Smooth muscle cell (in vitro differentiated cells): ENCODE measurements at regions not wholly inside any gene's neighbourhood (a gene's known extent, or its start where the extent isn't known, plus 50 kb on each side); places are given as distances from the start of the nearest gene placed in this dataset.

Source experiments
- DNase-seq: peaks from one replicate; lab custom pipeline; 2025; ENCODE audit not compliant: unreplicated experiment; lab: John Stamatoyannopoulos, UW
- H2AFZ ChIP-seq: fragments of 200-600 bp; sonication (generic); 2 replicates; pipeline ENCODE4 v1.6.0; 2016; ENCODE audit warnings: antibody characterized with exemption, low read depth, mild to moderate bottlenecking
- H3F3A ChIP-seq: fragments of 200-600 bp; sonication (generic); 2 replicates; pipeline ENCODE4 v1.6.0; 2017; ENCODE audit warnings: antibody characterized with exemption, low read depth
- H3K27ac ChIP-seq: fragments of 200-600 bp; sonication (generic); 2 replicates; pipeline ENCODE4 v1.5.1; 2016; ENCODE audit warnings: low read depth, mild to moderate bottlenecking
- H3K27me3 ChIP-seq: fragments of 200-600 bp; sonication (generic); 2 replicates; pipeline ENCODE4 v1.6.1; 2016; ENCODE audit warnings: low read depth, mild to moderate bottlenecking
- H3K36me3 ChIP-seq: fragments of 200-600 bp; sonication (generic); 2 replicates; pipeline ENCODE4 v1.5.1; 2016; ENCODE audit warnings: low read depth
- H3K4me1 ChIP-seq: fragments of 200-600 bp; sonication (generic); 2 replicates; pipeline ENCODE4 v1.5.1; 2016; ENCODE audit warnings: low read depth
- H3K4me2 ChIP-seq: fragments of 200-600 bp; sonication (generic); 2 replicates; pipeline ENCODE4 v1.6.0; 2016; ENCODE audit warnings: mild to moderate bottlenecking
- H3K4me3 ChIP-seq: fragments of 200-600 bp; sonication (generic); 2 replicates; pipeline ENCODE4 v1.5.1; 2016; ENCODE audit warnings: mild to moderate bottlenecking
- H3K79me2 ChIP-seq: fragments of 200-600 bp; sonication (generic); 2 replicates; pipeline ENCODE4 v1.6.0; 2016; ENCODE audit warnings: low read depth, mild to moderate bottlenecking
- H3K9ac ChIP-seq: fragments of 200-600 bp; sonication (generic); 2 replicates; pipeline ENCODE4 v1.6.0; 2016; ENCODE audit warnings: low read depth
- H3K9me3 ChIP-seq: fragments of 200-600 bp; sonication (generic); replicated peaks from 2 replicates; pipeline ENCODE4 v1.5.1; 2016; ENCODE audit warnings: low read depth
- H4K20me1 ChIP-seq: fragments of 200-600 bp; sonication (generic); 2 replicates; pipeline ENCODE4 v1.6.0; 2016; ENCODE audit warnings: low read depth
- WGBS: methylation state at CpG from one replicate; pipeline ENCODE4 v1.1.7; 2016; ENCODE audit warnings: low lambda C conversion rate; 5-methylcytosine and 5-hydroxymethylcytosine counted together
- TF ChIP-seq, protein P1 (sequence below): fragments of 200-600 bp; sonication (generic); IDR thresholded peaks from 2 replicates; pipeline ENCODE4 v1.5.1; 2017; ENCODE audit warnings: borderline replicate concordance, mild to moderate bottlenecking, antibody characterized with exemption; ENCODE audit not compliant: insufficient read depth, poor library complexity, severe bottlenecking

DNA sequence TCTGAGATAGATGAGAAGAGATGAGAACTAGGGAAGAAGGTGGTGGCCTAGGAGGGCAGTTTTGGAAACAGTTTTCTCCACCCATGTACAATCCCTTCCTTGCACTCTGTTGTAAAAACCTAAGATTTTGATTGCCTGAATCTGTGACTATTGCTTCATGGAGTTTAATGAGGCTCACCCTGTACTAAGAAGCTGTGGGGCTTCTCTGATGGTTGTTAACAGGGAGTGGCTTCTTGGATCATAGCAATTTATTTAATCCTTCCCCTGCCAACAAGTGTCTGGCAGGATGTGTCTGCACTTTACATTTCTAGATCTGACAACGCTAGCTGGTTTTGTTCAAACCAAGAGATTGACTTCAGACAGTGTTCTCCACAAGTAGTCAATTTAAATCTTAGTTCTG, 74.7 kb upstream of the C5orf46 start:
- Histone ChIP-seq H2AFZ (no peak overlapping the region), H3K27ac (peak overlapping the region; percentile 1), H3K4me3 (no peak overlapping the region), H3K36me3 (no peaks in the 10 kb centered on the region), H3K9me3 (no peaks in the 10 kb centered on the region), H3K79me2 (no peaks in the 10 kb centered on the region), H3K4me1 (no peaks in the 10 kb centered on the region), H4K20me1 (no peaks in the 10 kb centered on the region), H3K4me2 (no peak overlapping the region), H3F3A (no peaks in the 10 kb centered on the region), H3K9ac (no peak overlapping the region), H3K27me3 (no peaks in the 10 kb centered on the region)
- WGBS = 7% methylated on average over 1 of the region's 1 CpG
- TF ChIP-seq, protein P1, sequence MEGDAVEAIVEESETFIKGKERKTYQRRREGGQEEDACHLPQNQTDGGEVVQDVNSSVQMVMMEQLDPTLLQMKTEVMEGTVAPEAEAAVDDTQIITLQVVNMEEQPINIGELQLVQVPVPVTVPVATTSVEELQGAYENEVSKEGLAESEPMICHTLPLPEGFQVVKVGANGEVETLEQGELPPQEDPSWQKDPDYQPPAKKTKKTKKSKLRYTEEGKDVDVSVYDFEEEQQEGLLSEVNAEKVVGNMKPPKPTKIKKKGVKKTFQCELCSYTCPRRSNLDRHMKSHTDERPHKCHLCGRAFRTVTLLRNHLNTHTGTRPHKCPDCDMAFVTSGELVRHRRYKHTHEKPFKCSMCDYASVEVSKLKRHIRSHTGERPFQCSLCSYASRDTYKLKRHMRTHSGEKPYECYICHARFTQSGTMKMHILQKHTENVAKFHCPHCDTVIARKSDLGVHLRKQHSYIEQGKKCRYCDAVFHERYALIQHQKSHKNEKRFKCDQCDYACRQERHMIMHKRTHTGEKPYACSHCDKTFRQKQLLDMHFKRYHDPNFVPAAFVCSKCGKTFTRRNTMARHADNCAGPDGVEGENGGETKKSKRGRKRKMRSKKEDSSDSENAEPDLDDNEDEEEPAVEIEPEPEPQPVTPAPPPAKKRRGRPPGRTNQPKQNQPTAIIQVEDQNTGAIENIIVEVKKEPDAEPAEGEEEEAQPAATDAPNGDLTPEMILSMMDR = no peak
- DNase-seq = no peak

DNA sequence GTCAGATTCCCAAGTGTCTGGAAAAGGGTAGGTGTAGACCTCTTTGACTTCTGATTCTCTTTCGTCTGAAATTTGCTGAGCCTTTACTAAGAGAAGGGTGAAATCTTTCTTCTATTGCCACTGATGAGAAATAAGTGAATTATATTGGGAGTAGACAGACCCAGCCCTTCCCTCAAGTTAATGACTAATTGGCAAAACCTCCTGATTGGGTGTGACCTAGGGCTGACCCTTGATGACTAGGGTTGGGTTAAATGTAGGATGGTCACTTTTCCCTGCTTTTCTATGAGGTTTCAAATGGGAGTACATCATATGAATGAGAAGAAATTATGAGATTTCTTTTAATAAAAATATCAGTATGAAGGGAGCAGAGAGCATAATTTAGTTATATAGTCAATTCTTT, 73.4 kb upstream of the C5orf46 start:
- Histone ChIP-seq H3K79me2 (no peaks in the 10 kb centered on the region), H2AFZ (no peak overlapping the region), H3K27me3 (no peaks in the 10 kb centered on the region), H3K27ac (peak overlapping the region; percentile 2), H3K4me2 (no peak overlapping the region), H3K9me3 (no peaks in the 10 kb centered on the region), H3K36me3 (no peaks in the 10 kb centered on the region), H3F3A (no peaks in the 10 kb centered on the region), H3K4me3 (no peak overlapping the region), H3K4me1 (no peaks in the 10 kb centered on the region), H4K20me1 (no peaks in the 10 kb centered on the region), H3K9ac (no peak overlapping the region)
- TF ChIP-seq, protein P1 = no peak
- WGBS = 90% methylated on average over 1 of the region's 1 CpG
- no peak for DNase-seq

DNA sequence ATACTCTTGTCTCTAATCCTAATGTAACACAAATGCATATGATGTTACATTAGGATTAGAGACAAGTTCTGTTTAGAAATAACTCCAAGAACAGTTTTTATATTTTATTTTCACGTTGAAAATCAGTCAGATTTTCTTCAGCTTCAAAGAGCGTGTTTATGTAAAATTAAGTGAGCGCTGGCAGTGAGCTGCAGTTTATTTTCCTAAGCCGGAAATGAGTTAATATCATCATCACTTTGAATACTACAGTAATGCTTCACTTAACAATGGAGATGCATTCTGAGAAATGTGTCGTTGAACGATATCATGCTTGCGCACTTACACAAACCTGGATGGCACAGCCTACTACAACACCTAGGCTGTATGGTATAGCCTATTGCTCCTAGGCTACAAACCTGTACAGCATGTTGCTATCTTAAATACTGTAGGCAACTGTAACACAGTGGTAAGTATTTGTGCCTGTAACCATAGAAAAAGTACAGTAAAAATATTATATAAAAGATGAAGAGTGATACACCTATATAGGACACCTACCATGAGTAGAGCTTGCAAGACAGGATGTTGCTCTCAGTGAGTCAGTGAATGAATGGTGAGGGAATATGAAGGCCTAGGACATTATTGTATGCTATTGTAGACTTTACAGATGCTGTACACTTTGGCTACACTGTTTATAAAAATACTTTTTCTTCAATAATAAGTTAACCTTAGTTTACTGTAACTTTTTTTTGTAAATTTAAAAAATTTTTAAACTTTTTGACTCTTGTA, 65.9 kb upstream of the C5orf46 start:
- H3K4me2 ChIP-seq = no peak overlapping the region
- WGBS = 96% methylated on average over 7 of the region's 7 CpGs
- no peaks in the 10 kb centered on the region for H4K20me1 ChIP-seq
- DNase-seq = no peak
- H3K36me3 ChIP-seq = no peaks in the 10 kb centered on the region
- peak overlapping the region; percentile 22 for H3K27ac ChIP-seq
- H3F3A ChIP-seq = peaks cover 2% of the 10 kb centered on the region
- no peak overlapping the region for H3K4me3 ChIP-seq
- H3K27me3 ChIP-seq = no peaks in the 10 kb centered on the region
- H3K9ac ChIP-seq = no peak overlapping the region
- no peak overlapping the region for H2AFZ ChIP-seq
- no peaks in the 10 kb centered on the region for H3K9me3 ChIP-seq
- no peaks in the 10 kb centered on the region for H3K4me1 ChIP-seq
- TF ChIP-seq, protein P1 = no peak
- no peaks in the 10 kb centered on the region for H3K79me2 ChIP-seq

DNA sequence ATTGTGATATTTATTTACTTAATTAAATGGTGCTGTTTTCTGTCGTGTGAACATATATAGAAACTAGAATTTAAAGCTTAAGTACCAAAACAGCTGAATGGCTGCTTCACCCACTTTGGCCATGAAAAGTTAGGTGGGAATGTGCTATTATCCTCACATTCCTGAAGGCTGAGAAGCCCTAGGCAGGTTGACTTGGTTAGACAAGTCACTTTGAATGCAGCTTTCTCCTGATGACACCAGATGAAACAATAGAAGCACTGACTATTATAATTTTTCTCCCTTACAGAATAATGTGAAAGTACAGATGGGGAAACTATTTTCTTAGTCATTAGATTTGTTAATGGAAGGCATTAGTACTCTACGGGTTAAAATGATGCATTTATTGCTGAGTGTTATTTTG, 65.1 kb upstream of the C5orf46 start:
- Histone ChIP-seq H3K27ac (peak overlapping the region; percentile 22), H3K9ac (no peak overlapping the region), H3K27me3 (no peaks in the 10 kb centered on the region), H4K20me1 (peaks cover 1% of the 10 kb centered on the region), H3F3A (peaks cover 9% of the 10 kb centered on the region), H3K9me3 (no peaks in the 10 kb centered on the region), H3K79me2 (no peaks in the 10 kb centered on the region), H3K4me3 (no peak overlapping the region), H3K4me2 (peak overlapping the region; percentile 15), H2AFZ (no peak overlapping the region), H3K36me3 (no peaks in the 10 kb centered on the region), H3K4me1 (peaks cover 1% of the 10 kb centered on the region)
- no peak for DNase-seq
- TF ChIP-seq, protein P1 = no peak
- WGBS = 82% methylated on average over 2 of the region's 2 CpGs
